GM12864 (cell line): ENCODE measurements at regions not wholly inside any gene's neighbourhood (a gene's known extent, or its start where the extent isn't known, plus 50 kb on each side); places are given as distances from the start of the nearest gene placed in this dataset.

ENCODE experiments used
- DNase-seq: peaks from one replicate; pipeline ENCODE4 v3.0.0-alpha.2; 2011; ENCODE audit warnings: low read depth
- H3K4me3 ChIP-seq: 2 replicates; pipeline ENCODE4 v1.5.1; 2011; ENCODE audit warnings: mild to moderate bottlenecking, low read depth, low read length, control low read depth
- TF ChIP-seq, protein P1 (sequence below): IDR thresholded peaks from 2 replicates; pipeline ENCODE4 v1.5.1; 2011; ENCODE audit warnings: low read depth, mild to moderate bottlenecking, moderate library complexity, low read length, control low read depth, inconsistent platforms; ENCODE audit errors: missing control alignments

DNA sequence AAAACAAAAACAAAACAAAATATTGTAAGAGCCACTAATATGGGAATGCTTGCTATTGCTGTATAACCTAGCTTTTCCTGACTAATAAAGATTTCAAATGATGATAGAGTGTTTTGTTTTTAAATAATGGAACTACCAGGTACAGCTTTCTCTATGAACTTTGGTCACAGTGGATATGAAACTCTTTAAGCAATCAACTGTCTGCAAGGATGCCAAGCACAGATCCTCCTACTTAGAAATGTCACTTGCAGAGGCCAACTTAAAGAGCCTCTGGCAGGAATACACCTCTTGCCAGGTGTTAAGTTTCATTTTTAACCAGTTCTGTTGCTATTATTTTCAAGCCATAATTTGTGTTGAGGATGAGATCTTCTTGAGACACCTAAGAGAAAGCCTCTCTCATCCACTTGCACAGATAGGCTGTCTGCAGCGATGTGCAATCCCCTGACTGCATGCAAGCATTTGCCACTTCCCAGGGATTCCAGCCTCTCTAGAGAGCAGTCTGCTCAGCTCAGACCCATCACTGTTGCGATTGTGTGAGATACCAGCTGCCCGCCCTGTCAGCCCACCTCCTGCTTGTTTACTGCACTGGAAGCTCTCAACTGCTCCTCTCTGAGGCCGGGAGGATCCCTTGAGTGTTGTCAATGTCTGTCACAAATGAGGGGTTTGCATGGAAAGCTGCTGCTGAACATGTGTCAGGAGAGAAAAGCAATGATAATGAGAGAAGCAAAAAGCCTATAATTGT lies 86.1 kb upstream of the SCG2 start:
- H3K4me3 ChIP-seq: no peak overlapping the region
- DNase-seq: no peak
- TF ChIP-seq, protein P1, sequence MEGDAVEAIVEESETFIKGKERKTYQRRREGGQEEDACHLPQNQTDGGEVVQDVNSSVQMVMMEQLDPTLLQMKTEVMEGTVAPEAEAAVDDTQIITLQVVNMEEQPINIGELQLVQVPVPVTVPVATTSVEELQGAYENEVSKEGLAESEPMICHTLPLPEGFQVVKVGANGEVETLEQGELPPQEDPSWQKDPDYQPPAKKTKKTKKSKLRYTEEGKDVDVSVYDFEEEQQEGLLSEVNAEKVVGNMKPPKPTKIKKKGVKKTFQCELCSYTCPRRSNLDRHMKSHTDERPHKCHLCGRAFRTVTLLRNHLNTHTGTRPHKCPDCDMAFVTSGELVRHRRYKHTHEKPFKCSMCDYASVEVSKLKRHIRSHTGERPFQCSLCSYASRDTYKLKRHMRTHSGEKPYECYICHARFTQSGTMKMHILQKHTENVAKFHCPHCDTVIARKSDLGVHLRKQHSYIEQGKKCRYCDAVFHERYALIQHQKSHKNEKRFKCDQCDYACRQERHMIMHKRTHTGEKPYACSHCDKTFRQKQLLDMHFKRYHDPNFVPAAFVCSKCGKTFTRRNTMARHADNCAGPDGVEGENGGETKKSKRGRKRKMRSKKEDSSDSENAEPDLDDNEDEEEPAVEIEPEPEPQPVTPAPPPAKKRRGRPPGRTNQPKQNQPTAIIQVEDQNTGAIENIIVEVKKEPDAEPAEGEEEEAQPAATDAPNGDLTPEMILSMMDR: no peak

DNA sequence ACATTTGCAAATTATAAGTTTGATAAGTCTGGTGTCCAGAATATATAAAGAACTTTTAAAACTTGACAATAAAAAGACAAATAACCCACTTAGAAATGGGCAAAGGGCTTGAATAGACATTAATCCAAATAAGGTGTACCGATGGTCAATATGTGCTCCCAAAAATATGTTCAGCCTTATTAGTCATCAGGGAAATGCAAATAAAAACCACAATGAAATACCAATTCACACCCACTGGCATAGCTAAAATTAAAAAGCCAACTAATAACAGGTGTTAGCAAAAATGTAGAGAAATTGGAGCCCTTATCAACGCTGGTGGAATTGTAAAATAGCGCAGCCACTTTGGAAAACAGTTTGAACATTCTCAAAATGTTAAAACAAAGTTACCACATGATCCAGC lies 79.0 kb upstream of the SCG2 start:
- H3K4me3 ChIP-seq: no peak overlapping the region
- TF ChIP-seq, protein P1: no peak
- no peak for DNase-seq

DNA sequence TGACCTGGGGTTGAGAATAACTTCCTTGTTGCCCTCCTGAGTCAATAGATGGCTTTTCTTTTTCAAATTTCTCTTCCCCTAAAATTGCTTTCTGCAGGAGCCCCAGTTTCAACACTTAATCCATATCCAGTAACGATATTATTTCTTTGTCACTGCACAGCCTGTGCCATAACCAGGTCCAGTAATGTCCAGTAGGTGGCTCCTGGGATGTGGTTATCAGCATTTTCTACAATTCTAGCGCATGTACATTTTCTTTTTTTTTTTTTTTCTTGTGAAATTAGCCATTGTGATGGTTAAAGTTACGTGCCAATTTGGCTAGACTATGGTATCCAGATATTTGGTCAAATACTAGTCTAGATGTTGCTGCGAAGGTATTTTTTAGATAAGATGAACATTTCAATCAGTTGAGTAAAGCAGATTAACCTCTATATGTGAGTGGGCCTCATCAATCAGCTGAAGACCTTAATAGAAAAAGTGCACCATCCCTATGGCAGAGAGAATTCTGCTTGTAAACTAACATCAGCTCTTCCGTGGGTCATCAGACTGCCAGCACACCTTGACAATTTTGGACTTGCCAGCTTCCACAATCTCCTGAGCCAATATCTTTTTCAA lies 72.9 kb upstream of the SCG2 start:
- DNase-seq: no peak
- H3K4me3 ChIP-seq: no peak overlapping the region
- TF ChIP-seq, protein P1: peak; percentile 28

DNA sequence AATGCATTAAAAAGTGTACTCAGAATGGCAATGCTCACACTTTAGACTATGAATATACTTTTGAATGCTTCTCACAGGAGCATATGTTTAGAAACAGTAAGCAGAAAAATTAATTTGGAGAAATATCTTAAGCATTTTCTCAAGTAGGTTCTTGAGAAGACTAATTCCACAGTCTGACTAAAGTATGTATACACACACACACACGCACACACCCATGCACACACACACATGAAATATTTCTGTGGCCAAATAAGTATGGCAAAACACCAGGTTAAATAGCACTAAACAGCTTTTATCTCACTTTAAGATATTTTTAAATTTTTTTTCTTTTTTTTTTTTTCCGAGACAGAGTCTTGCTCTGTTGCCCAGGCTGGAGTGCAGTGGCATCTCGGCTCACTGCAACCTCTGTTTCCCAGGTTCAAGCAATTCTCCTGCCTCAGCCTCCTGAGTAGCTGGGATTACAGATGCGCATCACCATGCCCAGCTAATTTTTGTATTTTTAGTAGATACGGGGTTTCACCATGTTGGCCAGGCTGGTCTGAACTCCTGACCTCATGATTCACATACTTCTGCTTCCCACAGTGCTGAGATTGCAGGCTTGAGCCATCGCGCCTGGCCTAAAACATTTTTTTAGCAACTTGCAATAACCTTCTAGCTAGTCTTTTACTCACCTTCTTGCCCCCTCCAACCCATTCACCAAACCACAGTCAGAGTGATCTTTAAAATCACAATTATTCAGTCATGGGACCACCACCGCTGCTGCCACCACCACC lies 67.5 kb upstream of the SCG2 start:
- TF ChIP-seq, protein P1: no peak
- no peak for DNase-seq
- H3K4me3 ChIP-seq: no peak overlapping the region

DNA sequence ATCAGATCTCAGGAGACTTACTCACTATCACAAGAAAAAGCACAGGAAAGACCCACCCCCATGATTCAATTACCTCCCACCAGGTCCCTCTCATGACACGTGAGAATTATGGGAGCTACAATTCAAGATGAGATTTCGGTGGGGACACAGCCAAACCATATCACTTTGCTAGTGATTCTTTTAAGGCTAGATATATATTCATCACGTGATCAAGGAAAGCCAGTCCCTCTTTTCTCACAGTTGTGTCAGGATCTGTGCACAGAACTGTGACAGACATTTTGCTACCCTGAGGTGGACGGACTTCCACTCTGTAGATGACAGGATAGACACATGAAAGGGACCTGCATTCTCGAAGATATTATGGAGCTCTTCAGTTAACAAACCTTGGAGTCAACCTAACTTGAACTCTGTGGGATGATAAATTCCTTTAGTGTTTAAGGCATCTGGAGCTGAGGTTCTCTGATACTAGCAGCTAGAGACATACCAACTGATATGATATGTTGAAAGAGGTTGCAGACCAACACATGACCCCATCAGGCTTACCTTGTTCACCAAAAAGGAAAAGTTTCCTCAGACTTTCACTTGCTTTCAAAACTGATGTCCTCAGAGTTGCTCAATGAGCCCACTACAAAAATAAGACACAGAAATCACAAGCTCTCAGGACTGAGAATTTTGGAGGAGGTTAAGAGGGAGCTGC lies 66.3 kb upstream of the SCG2 start:
- no peak for DNase-seq
- no peak overlapping the region for H3K4me3 ChIP-seq
- TF ChIP-seq, protein P1: no peak

DNA sequence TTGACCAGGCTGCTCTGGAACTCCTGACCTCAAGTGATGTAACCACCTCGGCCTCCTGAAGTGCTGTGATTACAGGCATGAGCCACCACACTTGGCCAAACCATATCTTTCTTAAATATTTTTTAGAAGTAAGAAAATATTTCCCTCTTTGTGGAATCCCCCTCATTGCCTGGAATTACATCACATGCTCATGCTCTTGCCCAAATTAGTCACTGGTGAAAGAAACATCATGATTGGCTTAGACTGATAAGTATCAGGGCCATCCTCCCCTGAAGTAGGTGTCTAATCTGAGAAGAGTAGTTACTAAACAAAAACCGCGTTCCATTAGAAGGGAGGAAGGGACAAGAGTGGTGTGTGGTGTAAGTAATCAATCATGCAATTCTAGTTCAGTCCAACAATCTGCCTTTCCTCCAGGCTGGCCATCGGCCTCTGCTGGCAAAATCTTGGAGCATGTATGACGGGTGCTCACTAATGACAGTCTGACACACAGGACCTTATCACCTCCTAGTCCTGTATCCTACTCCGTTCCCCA lies 52.3 kb upstream of the SCG2 start:
- TF ChIP-seq, protein P1: no peak
- no peak for DNase-seq
- H3K4me3 ChIP-seq: no peak overlapping the region
